ENCODE measurements at regions not wholly inside any gene's neighbourhood (a gene's known extent, or its start where the extent isn't known, plus 50 kb on each side); places are given as distances from the start of the nearest gene placed in this dataset.

DNA sequence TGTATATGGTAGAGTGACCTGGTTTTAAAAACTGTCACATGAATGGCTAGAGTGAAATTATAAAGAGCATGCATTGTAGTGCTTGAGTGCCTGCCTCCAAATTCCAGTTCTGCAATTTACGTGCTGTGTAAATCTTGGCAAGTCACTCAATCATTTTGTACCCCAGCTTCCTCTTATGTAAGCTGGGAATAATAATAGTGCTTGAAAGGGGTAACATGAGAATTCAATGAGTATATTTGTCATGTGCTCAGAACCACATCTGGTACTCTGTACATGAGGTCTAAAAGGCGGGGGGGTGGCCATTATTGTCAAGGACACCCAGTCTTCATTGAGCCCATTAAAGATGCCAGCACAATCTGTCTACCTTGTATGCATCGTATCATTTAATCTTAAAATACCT is 214.8 kb downstream of the MC4R start:
- in situ Hi-C loops (cut with HindIII; ENCODE audit: low sequenced_read_pairs), result no loop called here
- DNase-seq (ENCODE audit: low spot score), result no peak

- in situ Hi-C loops (cut with HindIII; ENCODE audit: low sequenced_read_pairs), result no loop called here
Measured at GRCh38 chr18:60153376-60153775, 219.2 kb downstream of the MC4R start.

DNA sequence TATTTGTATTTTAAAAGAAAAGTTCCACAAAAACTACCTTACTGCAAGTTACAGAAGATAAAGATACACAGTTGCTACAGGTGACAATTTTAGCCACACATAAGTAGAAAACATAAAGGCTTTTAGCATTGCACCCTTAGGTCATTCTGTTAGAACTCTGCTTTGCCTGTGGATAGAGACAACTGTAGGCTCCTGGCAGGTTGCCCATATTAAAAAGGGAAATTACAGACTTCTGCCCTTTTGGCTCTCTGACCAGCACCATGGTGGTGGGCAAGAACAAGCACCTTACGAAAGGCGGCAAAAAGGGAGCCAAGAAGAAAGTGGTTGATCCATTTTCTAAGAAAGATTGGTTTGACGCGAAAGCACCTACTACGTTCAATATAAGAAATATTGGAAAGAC is 223.3 kb downstream of the MC4R start:
- in situ Hi-C loops (cut with HindIII; ENCODE audit: low sequenced_read_pairs), result no loop called here
- DNase-seq (ENCODE audit: low spot score), result no peak

More at GRCh38 chr18:60153376-60153775, 219.2 kb downstream of the MC4R start:
- no peak for DNase-seq (ENCODE audit: low spot score)

- in situ Hi-C loops (cut with HindIII; ENCODE audit: low sequenced_read_pairs), result no loop called here
- DNase-seq (ENCODE audit: low spot score), result no peak
Measured at GRCh38 chr18:60147323-60147722, 225.3 kb downstream of the MC4R start.

- in situ Hi-C loops (cut with HindIII; ENCODE audit: low sequenced_read_pairs), result no loop called here
Measured at GRCh38 chr18:60146220-60146960, 226.2 kb downstream of the MC4R start.

GRCh38 chr18:60145776-60146175 is 226.8 kb downstream of the MC4R start:
- in situ Hi-C loops (cut with HindIII; ENCODE audit: low sequenced_read_pairs), result no loop called here
- DNase-seq (ENCODE audit: low spot score), result no peak

More at GRCh38 chr18:60146220-60146960, 226.2 kb downstream of the MC4R start:
- DNase-seq (ENCODE audit: low spot score), result no peak

DNA sequence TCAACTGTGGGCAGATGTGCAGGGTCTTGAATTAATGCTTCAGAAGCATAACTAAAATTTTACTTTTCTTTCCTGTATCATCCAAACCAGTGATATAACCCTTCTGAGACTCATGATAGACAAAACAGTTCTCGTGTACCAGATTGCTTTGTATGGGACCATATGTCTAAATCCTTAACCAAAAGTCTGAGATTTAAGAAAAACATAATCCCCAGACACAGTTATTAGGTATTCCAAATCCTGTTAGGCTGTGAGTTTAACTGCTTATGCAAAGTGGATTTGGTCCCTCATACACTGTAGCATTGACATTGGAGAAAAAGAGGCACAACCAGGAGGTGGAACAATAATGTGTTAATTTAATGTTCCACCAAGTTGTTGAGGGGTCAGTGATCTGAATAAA is 235.0 kb downstream of the PMAIP1 start:
- DNase-seq (ENCODE audit: low spot score), result no peak
- in situ Hi-C loops (cut with HindIII; ENCODE audit: low sequenced_read_pairs), result no loop called here

DNA sequence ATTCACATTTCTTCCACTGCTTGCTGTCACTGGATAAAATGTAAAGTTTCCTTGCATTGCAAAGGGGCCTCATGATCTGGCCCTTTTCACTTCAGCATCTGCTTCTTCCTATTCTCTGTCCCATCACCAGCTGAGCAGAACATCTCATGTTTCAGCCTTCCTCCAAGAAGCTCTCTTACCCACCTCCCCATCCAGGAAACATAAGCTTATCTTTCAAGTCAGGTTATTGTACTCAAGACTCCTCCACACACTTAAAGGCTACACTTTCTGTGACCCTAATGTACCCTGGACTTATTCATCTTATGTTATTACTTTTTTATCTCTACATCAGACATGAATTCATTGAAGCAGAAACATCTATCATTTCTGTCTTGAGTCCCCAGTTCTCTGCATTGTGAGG is 230.5 kb downstream of the PMAIP1 start:
- no peak for DNase-seq (ENCODE audit: low spot score)
- in situ Hi-C loops (cut with HindIII; ENCODE audit: low sequenced_read_pairs), result no loop called here

DNA sequence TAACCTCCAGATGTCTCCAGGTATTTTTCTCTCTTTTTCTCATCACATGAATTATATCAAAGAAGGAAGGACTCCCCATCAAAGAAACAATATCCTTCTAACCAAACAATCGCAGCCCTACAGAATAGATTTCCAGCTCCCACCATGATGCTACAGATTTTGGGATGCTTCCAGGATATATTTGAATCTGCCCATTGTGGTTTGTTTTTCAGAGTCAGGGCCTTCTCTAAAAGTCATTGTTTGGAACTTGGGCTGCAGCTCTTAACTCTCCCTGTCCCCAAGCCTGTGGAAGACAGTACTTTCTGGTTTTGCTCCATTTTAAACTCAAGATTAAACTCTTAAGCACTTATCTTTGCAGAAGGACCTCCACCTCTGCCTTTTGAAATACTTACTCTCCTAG is 223.2 kb downstream of the PMAIP1 start:
- no peak for DNase-seq (ENCODE audit: low spot score)
- in situ Hi-C loops (cut with HindIII; ENCODE audit: low sequenced_read_pairs), result no loop called here

DNA sequence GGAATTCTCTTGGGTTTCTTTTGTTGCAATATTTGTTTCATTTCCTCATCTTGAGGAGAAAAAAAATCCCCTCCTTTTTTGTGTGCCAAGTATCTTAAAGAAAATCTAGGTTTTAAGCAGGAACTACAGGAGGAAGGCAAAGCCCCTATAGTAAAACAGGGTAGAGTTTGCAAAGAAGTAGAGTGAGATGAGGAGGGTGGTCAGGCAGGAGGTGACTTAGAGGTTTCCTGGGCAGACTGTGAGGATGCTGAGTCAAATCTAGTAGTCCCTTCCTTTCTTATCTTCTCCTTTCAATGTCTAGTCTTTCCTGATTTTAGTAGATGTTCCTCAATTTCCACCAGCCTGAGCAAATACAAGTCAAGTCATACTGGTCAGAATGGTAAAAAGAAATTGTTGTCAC is 222.5 kb downstream of the PMAIP1 start:
- in situ Hi-C loops (cut with HindIII; ENCODE audit: low sequenced_read_pairs), result no loop called here
- DNase-seq (ENCODE audit: low spot score), result no peak

DNA sequence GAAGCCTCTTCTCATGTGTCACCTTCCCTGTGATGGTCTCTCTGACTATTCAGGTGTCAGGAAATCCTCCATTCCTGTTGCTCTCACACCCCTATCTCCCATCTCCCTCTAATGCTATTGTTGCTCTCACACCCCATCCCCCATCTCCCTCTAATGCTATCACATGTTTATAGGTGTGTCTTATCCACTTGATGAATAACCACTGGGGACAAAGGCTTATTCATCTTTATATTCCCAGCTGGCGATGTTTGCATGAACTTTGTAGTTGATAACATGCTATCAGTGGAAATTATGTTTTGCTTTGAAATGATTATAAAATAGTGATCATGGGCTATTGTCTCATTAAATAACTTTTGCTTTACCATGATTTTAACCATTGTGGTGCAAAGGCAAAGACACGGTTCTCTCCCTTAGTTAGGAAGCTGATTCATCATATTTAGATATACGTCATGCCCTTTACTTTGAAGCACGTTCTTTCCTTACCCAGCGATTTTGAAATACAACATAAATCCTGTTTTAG is 220.5 kb downstream of the PMAIP1 start:
- in situ Hi-C loops (cut with HindIII; ENCODE audit: low sequenced_read_pairs), result no loop called here
- no peak for DNase-seq (ENCODE audit: low spot score)

- no peak for DNase-seq (ENCODE audit: low spot score)
- in situ Hi-C loops (cut with HindIII; ENCODE audit: low sequenced_read_pairs), result no loop called here
Measured at GRCh38 chr18:60117321-60117720, 217.5 kb downstream of the PMAIP1 start.

DNA sequence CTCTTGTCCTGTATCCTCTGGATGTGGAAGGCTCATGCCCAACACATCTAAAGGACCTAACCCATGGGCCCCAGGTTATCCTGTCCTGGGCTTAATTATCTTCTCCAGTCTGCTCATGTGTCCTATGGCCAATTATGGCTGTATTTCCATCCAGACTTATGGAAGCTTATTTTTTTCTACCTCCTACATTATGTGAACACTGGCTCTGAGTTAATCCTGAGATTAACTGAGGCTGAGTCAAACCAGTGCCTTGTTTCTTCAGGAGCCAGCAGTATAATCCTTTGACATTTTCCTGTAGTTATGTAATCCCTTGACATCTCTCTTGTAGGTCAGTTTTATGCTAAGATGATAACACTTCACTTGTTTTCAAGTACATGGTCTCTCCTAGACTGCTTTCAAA is 213.6 kb downstream of the PMAIP1 start:
- in situ Hi-C loops (cut with HindIII; ENCODE audit: low sequenced_read_pairs), result no loop called here
- no peak for DNase-seq (ENCODE audit: low spot score)

DNA sequence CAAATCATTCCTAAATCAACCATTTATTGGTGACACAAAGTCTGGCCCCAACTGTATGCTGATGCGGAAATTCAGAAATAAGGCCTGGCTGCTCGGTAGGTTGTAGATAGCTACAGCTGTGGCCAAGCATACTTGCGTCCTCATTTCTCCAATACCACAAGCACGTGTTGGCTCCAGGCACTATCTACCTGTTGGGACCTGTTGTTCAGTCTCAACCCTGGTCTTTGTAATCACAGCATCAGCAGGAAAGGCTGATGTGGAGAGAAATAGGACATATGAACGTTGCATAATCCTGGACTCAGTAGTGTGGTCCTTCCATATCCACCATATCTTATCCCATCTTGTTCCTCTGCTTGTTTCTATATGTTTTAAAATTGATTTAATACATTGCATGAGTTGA is 212.6 kb downstream of the PMAIP1 start:
- DNase-seq (ENCODE audit: low spot score), result no peak
- in situ Hi-C loops (cut with HindIII; ENCODE audit: low sequenced_read_pairs), result no loop called here

DNA sequence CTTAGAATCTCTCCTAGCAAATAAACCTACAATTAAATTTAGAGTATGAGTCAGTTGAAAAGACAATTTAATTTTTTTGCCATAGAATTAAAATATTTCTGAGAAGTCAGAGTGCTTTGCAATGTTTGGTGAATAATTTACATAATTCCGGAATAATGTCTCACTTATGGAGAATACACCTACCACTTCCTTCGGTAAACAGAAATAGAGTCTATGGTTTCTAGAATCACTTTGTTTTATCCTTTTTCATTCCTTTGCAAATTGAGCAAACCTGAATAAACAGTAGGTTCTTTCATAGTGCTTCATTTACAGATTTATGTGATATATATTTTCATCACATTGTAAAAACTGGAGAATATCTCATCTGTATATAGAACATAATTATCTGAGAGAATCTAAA is 211.7 kb downstream of the PMAIP1 start:
- DNase-seq (ENCODE audit: low spot score), result no peak
- in situ Hi-C loops (cut with HindIII; ENCODE audit: low sequenced_read_pairs), result no loop called here

GRCh38 chr18:60110836-60111235 is 211.0 kb downstream of the PMAIP1 start:
- in situ Hi-C loops (cut with HindIII; ENCODE audit: low sequenced_read_pairs), result no loop called here
- DNase-seq (ENCODE audit: low spot score), result no peak

GRCh38 chr18:60100778-60101177 is 201.0 kb downstream of the PMAIP1 start:
- no peak for DNase-seq (ENCODE audit: low spot score)
- in situ Hi-C loops (cut with HindIII; ENCODE audit: low sequenced_read_pairs), result no loop called here

GRCh38 chr18:60099709-60100108 is 199.9 kb downstream of the PMAIP1 start:
- in situ Hi-C loops (cut with HindIII; ENCODE audit: low sequenced_read_pairs), result no loop called here
- no peak for DNase-seq (ENCODE audit: low spot score)

DNA sequence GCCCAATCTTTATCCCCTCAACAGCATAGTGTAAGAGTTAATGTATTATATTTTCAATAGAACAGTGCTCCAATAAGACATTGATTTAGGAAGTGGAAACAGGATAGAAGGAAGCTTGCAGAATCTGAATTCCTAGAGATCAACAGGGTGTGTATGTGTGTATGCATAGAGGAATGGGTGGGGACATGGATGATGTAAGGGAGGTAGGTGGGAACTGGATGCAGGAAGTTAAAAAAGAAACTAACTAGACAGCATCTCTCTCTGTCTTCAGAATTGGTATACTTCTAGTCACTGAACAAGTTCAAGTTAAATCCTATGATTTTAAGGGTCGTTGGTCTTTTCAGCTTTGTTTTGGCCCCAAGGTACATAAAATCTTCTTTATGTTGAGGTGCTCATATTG is 196.6 kb downstream of the PMAIP1 start:
- no peak for DNase-seq (ENCODE audit: low spot score)
- in situ Hi-C loops (cut with HindIII; ENCODE audit: low sequenced_read_pairs), result no loop called here

DNA sequence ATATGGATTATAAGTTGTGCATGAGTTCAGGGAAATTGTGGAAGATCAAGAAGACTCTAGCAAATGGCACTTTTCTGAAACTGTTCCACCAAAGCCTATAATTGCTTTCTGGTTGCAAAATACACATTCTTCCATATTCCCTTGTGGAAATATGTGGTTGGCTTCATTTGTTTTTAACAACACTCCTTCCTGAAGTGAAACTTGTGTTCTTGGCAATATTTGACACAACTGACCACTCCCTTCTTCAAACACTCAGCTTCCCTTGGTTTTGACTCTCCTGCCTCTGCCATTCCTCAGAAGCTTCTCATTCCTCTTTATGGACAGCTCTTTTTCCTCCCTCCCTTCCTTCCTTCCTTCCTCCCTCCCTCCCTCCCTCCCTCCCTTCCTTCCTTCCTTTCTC is 192.3 kb downstream of the PMAIP1 start:
- no peak for DNase-seq (ENCODE audit: low spot score)
- in situ Hi-C loops (cut with HindIII; ENCODE audit: low sequenced_read_pairs), result no loop called here

DNA sequence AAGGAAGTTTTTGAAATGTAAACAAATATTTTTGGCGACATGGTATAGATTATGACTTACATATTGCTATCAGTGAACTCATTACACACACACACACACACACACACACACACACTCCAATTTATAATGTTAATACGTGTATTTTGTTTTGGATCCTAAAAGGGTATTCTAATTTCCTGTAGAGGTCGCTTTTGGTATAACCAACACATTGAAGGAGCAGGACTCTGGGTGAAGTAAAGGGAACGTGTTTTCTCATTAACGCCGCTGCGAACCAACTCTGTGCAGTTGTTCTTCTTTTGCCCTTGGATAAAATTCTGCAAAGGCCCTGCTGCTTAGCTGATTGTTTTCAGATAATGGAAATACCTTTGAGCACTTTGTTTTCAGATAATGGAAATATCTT is 190.4 kb downstream of the PMAIP1 start:
- in situ Hi-C loops (cut with HindIII; ENCODE audit: low sequenced_read_pairs), result no loop called here
- DNase-seq (ENCODE audit: low spot score), result no peak

Data from G401 (cell line).